GM12874 (cell line): ENCODE measurements at regions not wholly inside any gene's neighbourhood (a gene's known extent, or its start where the extent isn't known, plus 50 kb on each side); places are given as distances from the start of the nearest gene placed in this dataset.

Experiments
- CTCF ChIP-seq: IDR thresholded peaks from 2 replicates; pipeline ENCODE4 v1.5.1; 2011; ENCODE audit warnings: low read depth, mild to moderate bottlenecking, control low read depth, low read length, moderate library complexity; ENCODE audit not compliant: insufficient read depth

- no peak for TF ChIP-seq CTCF
Observed at GRCh38 chr20:22293886-22294285, 290.5 kb downstream of the FOXA2 start.

GRCh38 chr20:22289442-22289841 is 294.9 kb downstream of the FOXA2 start:
- TF ChIP-seq CTCF, result no peak

- no peak for TF ChIP-seq CTCF
Observed at GRCh38 chr20:22288957-22289356, 295.4 kb downstream of the FOXA2 start.

GRCh38 chr20:22288156-22288555 is 296.2 kb downstream of the FOXA2 start:
- TF ChIP-seq CTCF, result no peak

GRCh38 chr20:22285555-22285954 is 298.8 kb downstream of the FOXA2 start:
- no peak for TF ChIP-seq CTCF

GRCh38 chr20:22282696-22283095 is 301.7 kb downstream of the FOXA2 start:
- no peak for TF ChIP-seq CTCF

- TF ChIP-seq CTCF, result no peak
Observed at GRCh38 chr20:22274330-22274729, 310.0 kb downstream of the FOXA2 start.

- TF ChIP-seq CTCF, result no peak
Observed at GRCh38 chr20:22268675-22269074, 315.7 kb downstream of the FOXA2 start.
